ENCODE measurements at regions not wholly inside any gene's neighbourhood (a gene's known extent, or its start where the extent isn't known, plus 50 kb on each side); places are given as distances from the start of the nearest gene placed in this dataset.

GRCh38 chr7:145331076-145331475, 495.2 kb upstream of the TPK1 start:
- in situ Hi-C loops (cut with MboI; ENCODE audit: low sequenced_read_pairs, unreplicated experiment) = no loop called here
- TF ChIP-seq, protein P1, sequence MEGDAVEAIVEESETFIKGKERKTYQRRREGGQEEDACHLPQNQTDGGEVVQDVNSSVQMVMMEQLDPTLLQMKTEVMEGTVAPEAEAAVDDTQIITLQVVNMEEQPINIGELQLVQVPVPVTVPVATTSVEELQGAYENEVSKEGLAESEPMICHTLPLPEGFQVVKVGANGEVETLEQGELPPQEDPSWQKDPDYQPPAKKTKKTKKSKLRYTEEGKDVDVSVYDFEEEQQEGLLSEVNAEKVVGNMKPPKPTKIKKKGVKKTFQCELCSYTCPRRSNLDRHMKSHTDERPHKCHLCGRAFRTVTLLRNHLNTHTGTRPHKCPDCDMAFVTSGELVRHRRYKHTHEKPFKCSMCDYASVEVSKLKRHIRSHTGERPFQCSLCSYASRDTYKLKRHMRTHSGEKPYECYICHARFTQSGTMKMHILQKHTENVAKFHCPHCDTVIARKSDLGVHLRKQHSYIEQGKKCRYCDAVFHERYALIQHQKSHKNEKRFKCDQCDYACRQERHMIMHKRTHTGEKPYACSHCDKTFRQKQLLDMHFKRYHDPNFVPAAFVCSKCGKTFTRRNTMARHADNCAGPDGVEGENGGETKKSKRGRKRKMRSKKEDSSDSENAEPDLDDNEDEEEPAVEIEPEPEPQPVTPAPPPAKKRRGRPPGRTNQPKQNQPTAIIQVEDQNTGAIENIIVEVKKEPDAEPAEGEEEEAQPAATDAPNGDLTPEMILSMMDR (IDR thresholded peaks at IDR 0.05; ENCODE audit: borderline replicate concordance, control extremely low read depth, extremely low read depth, insufficient read depth, missing control alignments) = no peak
- DNase-seq (ENCODE audit: low spot score) = no peak

- TF ChIP-seq, protein P1 (IDR thresholded peaks at IDR 0.05; ENCODE audit: borderline replicate concordance, control extremely low read depth, extremely low read depth, insufficient read depth, missing control alignments) = no peak
- no peak for DNase-seq (ENCODE audit: low spot score)
- in situ Hi-C loops (cut with MboI; ENCODE audit: low sequenced_read_pairs, unreplicated experiment) = no loop called here
Measured at GRCh38 chr7:145327646-145328045, 491.8 kb upstream of the TPK1 start.

GRCh38 chr7:145324081-145324480, 488.2 kb upstream of the TPK1 start:
- in situ Hi-C loops (cut with MboI; ENCODE audit: low sequenced_read_pairs, unreplicated experiment) = no loop called here
- TF ChIP-seq, protein P1 (IDR thresholded peaks at IDR 0.05; ENCODE audit: borderline replicate concordance, control extremely low read depth, extremely low read depth, insufficient read depth, missing control alignments) = no peak
- DNase-seq (ENCODE audit: low spot score) = no peak

- no peak for DNase-seq (ENCODE audit: low spot score)
- TF ChIP-seq, protein P1 (IDR thresholded peaks at IDR 0.05; ENCODE audit: borderline replicate concordance, control extremely low read depth, extremely low read depth, insufficient read depth, missing control alignments) = no peak
- in situ Hi-C loops (cut with MboI; ENCODE audit: low sequenced_read_pairs, unreplicated experiment) = no loop called here
Measured at GRCh38 chr7:145313551-145313950, 477.7 kb upstream of the TPK1 start.

- in situ Hi-C loops (cut with MboI; ENCODE audit: low sequenced_read_pairs, unreplicated experiment) = no loop called here
- TF ChIP-seq, protein P1 (IDR thresholded peaks at IDR 0.05; ENCODE audit: borderline replicate concordance, control extremely low read depth, extremely low read depth, insufficient read depth, missing control alignments) = no peak
- DNase-seq (ENCODE audit: low spot score) = no peak
Measured at GRCh38 chr7:145293754-145294153, 457.9 kb upstream of the TPK1 start.

GRCh38 chr7:145293228-145293701, 457.4 kb upstream of the TPK1 start:
- TF ChIP-seq, protein P1 (IDR thresholded peaks at IDR 0.05; ENCODE audit: borderline replicate concordance, control extremely low read depth, extremely low read depth, insufficient read depth, missing control alignments) = no peak
- in situ Hi-C loops (cut with MboI; ENCODE audit: low sequenced_read_pairs, unreplicated experiment) = no loop called here
- no peak for DNase-seq (ENCODE audit: low spot score)

DNA sequence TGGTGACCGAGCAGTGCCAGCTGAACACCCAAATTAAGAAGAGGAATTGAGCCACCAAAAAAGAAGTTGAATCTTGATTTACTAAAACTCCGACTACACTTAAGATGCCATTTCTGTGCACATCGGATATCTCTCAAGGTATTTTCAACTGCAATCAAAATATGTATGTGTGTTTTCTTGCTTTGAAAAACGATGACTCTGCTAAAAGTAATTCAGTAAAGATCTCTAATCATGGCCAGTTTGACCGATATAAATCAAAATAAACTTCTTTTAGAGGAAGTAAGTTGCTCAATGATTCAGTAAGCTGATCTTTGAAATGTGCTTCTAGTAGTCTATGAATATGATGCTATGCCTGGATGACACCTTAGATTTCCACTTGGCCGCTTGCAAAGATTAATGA, 453.5 kb upstream of the TPK1 start:
- TF ChIP-seq, protein P1 (IDR thresholded peaks at IDR 0.05; ENCODE audit: borderline replicate concordance, control extremely low read depth, extremely low read depth, insufficient read depth, missing control alignments) = no peak
- in situ Hi-C loops (cut with MboI; ENCODE audit: low sequenced_read_pairs, unreplicated experiment) = no loop called here

More for the DNA sequence above, 453.5 kb upstream of the TPK1 start:
- no peak for DNase-seq (ENCODE audit: low spot score)
